Kidney epithelial cell (primary cell): ENCODE measurements at regions not wholly inside any gene's neighbourhood (a gene's known extent, or its start where the extent isn't known, plus 50 kb on each side); places are given as distances from the start of the nearest gene placed in this dataset.
"Not testable (repeated sequence)": the region's sequence is repeated elsewhere in the genome, so short reads cannot be mapped to it uniquely, and the experiment has no call there.

Experiments
- DNase-seq: peaks from one replicate; pipeline ENCODE4 v3.0.0-alpha.2; 2010; ENCODE audit warnings: low read depth
- H3K27me3 ChIP-seq: 2 replicates; pipeline ENCODE4 v1.6.0; 2011; ENCODE audit warnings: low read length; ENCODE audit not compliant: control insufficient read depth, insufficient read depth
- H3K36me3 ChIP-seq: 2 replicates; pipeline ENCODE4 v1.5.1; 2011; ENCODE audit warnings: low read length; ENCODE audit not compliant: control insufficient read depth, insufficient read depth
- H3K4me3 ChIP-seq: 2 replicates; pipeline ENCODE4 v1.5.1; 2011; ENCODE audit warnings: low read depth, mild to moderate bottlenecking, control low read depth, low read length
- CTCF ChIP-seq: IDR thresholded peaks from 2 replicates; pipeline ENCODE4 v1.5.1; 2011; ENCODE audit warnings: mild to moderate bottlenecking, moderate library complexity, low read length, control low read depth, inconsistent platforms; ENCODE audit not compliant: insufficient read depth, poor library complexity, severe bottlenecking

GRCh38 chr9:97248252-97248651 lies 59.2 kb upstream of the CCDC180 start:
- DNase-seq, H3K4me3 ChIP-seq, H3K27me3 ChIP-seq, H3K36me3 ChIP-seq: not testable (repeated sequence)

GRCh38 chr9:97243606-97244005 lies 63.9 kb upstream of the CCDC180 start:
- no peak for DNase-seq

GRCh38 chr9:97241430-97241829 lies 66.0 kb upstream of the CCDC180 start:
- DNase-seq: not testable (repeated sequence)

More at GRCh38 chr9:97243606-97244005, 63.9 kb upstream of the CCDC180 start:
- Histone ChIP-seq H3K27me3 (no peaks in the 10 kb centered on the region), H3K36me3 (no peaks in the 10 kb centered on the region), H3K4me3 (no peak overlapping the region)
- no peak for TF ChIP-seq CTCF

GRCh38 chr9:97237951-97238889 lies 69.2 kb upstream of the CCDC180 start:
- Histone ChIP-seq H3K36me3 (no peaks in the 10 kb centered on the region), H3K27me3 (no peaks in the 10 kb centered on the region), H3K4me3 (peak overlapping the region; percentile 75)
- peak; percentile 66 for DNase-seq
- no peak for TF ChIP-seq CTCF

More at GRCh38 chr9:97241430-97241829, 66.0 kb upstream of the CCDC180 start:
- H3K27me3 ChIP-seq, H3K4me3 ChIP-seq, H3K36me3 ChIP-seq: not testable (repeated sequence)

GRCh38 chr9:97237311-97237786 lies 70.1 kb upstream of the CCDC180 start:
- Histone ChIP-seq H3K36me3 (no peaks in the 10 kb centered on the region), H3K4me3 (peak overlapping the region; percentile 7), H3K27me3 (no peaks in the 10 kb centered on the region)
- TF ChIP-seq CTCF: no peak
- DNase-seq: no peak

- not testable (repeated sequence) for DNase-seq, H3K36me3 ChIP-seq, H3K27me3 ChIP-seq, H3K4me3 ChIP-seq
Observed at GRCh38 chr9:97233009-97233400, 74.5 kb upstream of the CCDC180 start.

GRCh38 chr9:97232060-97233008 lies 75.1 kb upstream of the CCDC180 start:
- H3K4me3 ChIP-seq, H3K27me3 ChIP-seq, DNase-seq, H3K36me3 ChIP-seq: not testable (repeated sequence)

- not testable (repeated sequence) for DNase-seq, H3K36me3 ChIP-seq, H3K4me3 ChIP-seq
- H3K27me3 ChIP-seq: peaks cover 24% of the 10 kb centered on the region
Observed at GRCh38 chr9:97222393-97222792, 85.1 kb upstream of the CCDC180 start.

GRCh38 chr9:97221478-97222355 lies 85.7 kb upstream of the CCDC180 start:
- peak; percentile 18 for DNase-seq
- Histone ChIP-seq H3K27me3 (peaks cover 24% of the 10 kb centered on the region), H3K4me3 (peak overlapping the region; percentile 18)
- not testable (repeated sequence) for H3K36me3 ChIP-seq
